ENCODE measurements at regions not wholly inside any gene's neighbourhood (a gene's known extent, or its start where the extent isn't known, plus 50 kb on each side); places are given as distances from the start of the nearest gene placed in this dataset.

- Histone ChIP-seq H3K9me2 (replicated peaks; ENCODE audit: insufficient read depth, low read length) (no peaks in the 10 kb centered on the region), H3K4me2 (ENCODE audit: low read depth, low read length, poor library complexity, severe bottlenecking) (no peak overlapping the region), H3F3A (ENCODE audit: insufficient read depth) (no peaks in the 10 kb centered on the region), H4K20me1 (ENCODE audit: low read depth, low read length) (no peaks in the 10 kb centered on the region), H3K4me3 (ENCODE audit: insufficient read depth, low read length, poor library complexity, severe bottlenecking) (no peak overlapping the region), H3K27ac (ENCODE audit: low read depth, low read length) (no peak overlapping the region), H3K9me3 (ENCODE audit: insufficient read depth, low read length) (no peaks in the 10 kb centered on the region), H2AFZ (ENCODE audit: low read depth, low read length, severe bottlenecking) (no peak overlapping the region), H3K36me3 (ENCODE audit: low read length) (no peaks in the 10 kb centered on the region), H3K9ac (ENCODE audit: low read length) (no peak overlapping the region), H3K79me2 (ENCODE audit: insufficient read depth, low read length) (no peaks in the 10 kb centered on the region), H3K27me3 (ENCODE audit: low read length) (no peaks in the 10 kb centered on the region)
- TF ChIP-seq, protein P1, sequence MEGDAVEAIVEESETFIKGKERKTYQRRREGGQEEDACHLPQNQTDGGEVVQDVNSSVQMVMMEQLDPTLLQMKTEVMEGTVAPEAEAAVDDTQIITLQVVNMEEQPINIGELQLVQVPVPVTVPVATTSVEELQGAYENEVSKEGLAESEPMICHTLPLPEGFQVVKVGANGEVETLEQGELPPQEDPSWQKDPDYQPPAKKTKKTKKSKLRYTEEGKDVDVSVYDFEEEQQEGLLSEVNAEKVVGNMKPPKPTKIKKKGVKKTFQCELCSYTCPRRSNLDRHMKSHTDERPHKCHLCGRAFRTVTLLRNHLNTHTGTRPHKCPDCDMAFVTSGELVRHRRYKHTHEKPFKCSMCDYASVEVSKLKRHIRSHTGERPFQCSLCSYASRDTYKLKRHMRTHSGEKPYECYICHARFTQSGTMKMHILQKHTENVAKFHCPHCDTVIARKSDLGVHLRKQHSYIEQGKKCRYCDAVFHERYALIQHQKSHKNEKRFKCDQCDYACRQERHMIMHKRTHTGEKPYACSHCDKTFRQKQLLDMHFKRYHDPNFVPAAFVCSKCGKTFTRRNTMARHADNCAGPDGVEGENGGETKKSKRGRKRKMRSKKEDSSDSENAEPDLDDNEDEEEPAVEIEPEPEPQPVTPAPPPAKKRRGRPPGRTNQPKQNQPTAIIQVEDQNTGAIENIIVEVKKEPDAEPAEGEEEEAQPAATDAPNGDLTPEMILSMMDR (IDR thresholded peaks at IDR 0.05; ENCODE audit: insufficient read depth, low read length, poor library complexity, severe bottlenecking), result no peak
- no peak for TF ChIP-seq EZH2phosphoT487 (conservative IDR thresholded peaks at IDR 0.05; ENCODE audit: low read length)
These were observed 137.3 kb downstream of the SLC30A10 start for GRCh38 chr1:219790834-219791615.

DNA sequence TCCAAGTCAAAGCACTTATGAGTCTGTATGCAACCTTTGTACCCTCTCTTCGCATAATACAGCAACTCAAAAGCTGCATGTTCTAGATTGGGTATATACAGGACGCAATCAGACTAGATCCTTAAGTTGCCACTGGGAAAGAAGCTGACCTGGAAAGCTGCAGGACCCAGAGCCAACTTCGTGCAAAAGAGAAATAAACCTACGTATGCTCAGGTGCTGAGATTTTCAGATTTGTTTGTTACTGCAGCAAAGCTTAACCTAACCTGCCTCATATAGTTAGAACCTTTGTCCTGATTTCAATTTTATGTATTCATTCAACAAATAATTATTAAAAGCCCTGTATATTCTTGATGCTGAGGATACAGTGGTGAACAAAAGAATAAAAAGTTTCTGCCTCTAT lies 139.7 kb downstream of the SLC30A10 start:
- Histone ChIP-seq H2AFZ (ENCODE audit: low read depth, low read length, severe bottlenecking) (no peak overlapping the region), H3K4me3 (ENCODE audit: insufficient read depth, low read length, poor library complexity, severe bottlenecking) (no peak overlapping the region), H3K9me3 (ENCODE audit: insufficient read depth, low read length) (no peaks in the 10 kb centered on the region), H3K36me3 (ENCODE audit: low read length) (no peaks in the 10 kb centered on the region), H4K20me1 (ENCODE audit: low read depth, low read length) (no peaks in the 10 kb centered on the region), H3K27me3 (ENCODE audit: low read length) (no peaks in the 10 kb centered on the region), H3K9ac (ENCODE audit: low read length) (no peak overlapping the region), H3K9me2 (replicated peaks; ENCODE audit: insufficient read depth, low read length) (no peaks in the 10 kb centered on the region), H3F3A (ENCODE audit: insufficient read depth) (no peaks in the 10 kb centered on the region), H3K27ac (ENCODE audit: low read depth, low read length) (no peak overlapping the region), H3K79me2 (ENCODE audit: insufficient read depth, low read length) (no peaks in the 10 kb centered on the region), H3K4me2 (ENCODE audit: low read depth, low read length, poor library complexity, severe bottlenecking) (no peak overlapping the region)
- TF ChIP-seq, protein P1 (IDR thresholded peaks at IDR 0.05; ENCODE audit: insufficient read depth, low read length, poor library complexity, severe bottlenecking), result no peak
- no peak for TF ChIP-seq EZH2phosphoT487 (conservative IDR thresholded peaks at IDR 0.05; ENCODE audit: low read length)

DNA sequence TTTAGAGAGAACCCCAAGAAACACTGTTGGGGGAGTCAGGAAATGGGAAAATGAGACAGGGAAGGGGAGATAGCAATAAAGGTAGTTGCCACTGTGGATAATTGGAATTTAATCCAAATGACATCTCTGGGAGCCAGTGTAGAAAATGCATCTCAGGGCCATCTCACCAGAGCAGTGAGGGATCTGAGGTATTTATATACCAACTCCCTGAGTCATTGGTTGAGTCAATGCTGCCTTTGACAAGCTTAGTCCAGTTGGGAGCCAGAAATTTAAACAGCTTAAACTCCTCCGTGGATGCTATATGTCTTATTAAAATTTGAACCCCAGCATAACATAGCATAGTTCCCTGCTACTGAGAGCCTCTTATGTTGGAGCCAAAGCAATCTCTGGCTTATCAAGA lies 140.3 kb downstream of the SLC30A10 start:
- TF ChIP-seq, protein P1 (IDR thresholded peaks at IDR 0.05; ENCODE audit: insufficient read depth, low read length, poor library complexity, severe bottlenecking), result no peak
- TF ChIP-seq EZH2phosphoT487 (conservative IDR thresholded peaks at IDR 0.05; ENCODE audit: low read length), result no peak
- no peak overlapping the region for H2AFZ ChIP-seq (ENCODE audit: low read depth, low read length, severe bottlenecking)
- H3K4me2 ChIP-seq (ENCODE audit: low read depth, low read length, poor library complexity, severe bottlenecking), result no peak overlapping the region
- H3K4me3 ChIP-seq (ENCODE audit: insufficient read depth, low read length, poor library complexity, severe bottlenecking), result no peak overlapping the region
- no peaks in the 10 kb centered on the region for H3K36me3 ChIP-seq (ENCODE audit: low read length)
- no peaks in the 10 kb centered on the region for H3K9me2 ChIP-seq (replicated peaks; ENCODE audit: insufficient read depth, low read length)
- no peak overlapping the region for H3K27ac ChIP-seq (ENCODE audit: low read depth, low read length)
- no peaks in the 10 kb centered on the region for H3K79me2 ChIP-seq (ENCODE audit: insufficient read depth, low read length)
- H3K9me3 ChIP-seq (ENCODE audit: insufficient read depth, low read length), result no peaks in the 10 kb centered on the region
- no peaks in the 10 kb centered on the region for H3K27me3 ChIP-seq (ENCODE audit: low read length)
- no peaks in the 10 kb centered on the region for H3F3A ChIP-seq (ENCODE audit: insufficient read depth)
- no peaks in the 10 kb centered on the region for H4K20me1 ChIP-seq (ENCODE audit: low read depth, low read length)
- H3K9ac ChIP-seq (ENCODE audit: low read length), result no peak overlapping the region
